Endothelial cell (in vitro differentiated cells): ENCODE measurements at regions not wholly inside any gene's neighbourhood (a gene's known extent, or its start where the extent isn't known, plus 50 kb on each side); places are given as distances from the start of the nearest gene placed in this dataset.

Experiments
- DNase-seq: peaks from one replicate; pipeline ENCODE4 v3.0.0; 2021; ENCODE audit warnings: low spot score
- H3K27ac Mint-ChIP-seq: one replicate; pipeline ENCODE4 v1.8.0; 2021; ENCODE audit warnings: mixed read lengths, inconsistent platforms; ENCODE audit not compliant: unreplicated experiment
- H3K27me3 Mint-ChIP-seq: one replicate; pipeline ENCODE4 v1.8.0; 2021; ENCODE audit warnings: mild to moderate bottlenecking, moderate library complexity, mixed read lengths, inconsistent platforms; ENCODE audit not compliant: unreplicated experiment
- H3K36me3 Mint-ChIP-seq: one replicate; pipeline ENCODE4 v1.8.0; 2021; ENCODE audit warnings: mild to moderate bottlenecking, low read depth, mixed read lengths, inconsistent platforms; ENCODE audit not compliant: unreplicated experiment
- H3K4me1 Mint-ChIP-seq: one replicate; pipeline ENCODE4 v1.8.0; 2021; ENCODE audit warnings: mild to moderate bottlenecking, mixed read lengths, inconsistent platforms; ENCODE audit not compliant: unreplicated experiment
- H3K4me3 Mint-ChIP-seq: one replicate; pipeline ENCODE4 v1.8.0; 2021; ENCODE audit warnings: mild to moderate bottlenecking, mixed read lengths, inconsistent platforms; ENCODE audit not compliant: unreplicated experiment
- H3K9me3 Mint-ChIP-seq: one replicate; pipeline ENCODE4 v1.8.0; 2021; ENCODE audit warnings: mixed read lengths, inconsistent platforms; ENCODE audit not compliant: unreplicated experiment
- CTCF ChIP-seq: fragments of 200-600 bp; sonication (generic); IDR thresholded peaks from one replicate; pipeline ENCODE4 v1.5.0; 2021; ENCODE audit warnings: antibody characterized with exemption; ENCODE audit not compliant: unreplicated experiment

DNA sequence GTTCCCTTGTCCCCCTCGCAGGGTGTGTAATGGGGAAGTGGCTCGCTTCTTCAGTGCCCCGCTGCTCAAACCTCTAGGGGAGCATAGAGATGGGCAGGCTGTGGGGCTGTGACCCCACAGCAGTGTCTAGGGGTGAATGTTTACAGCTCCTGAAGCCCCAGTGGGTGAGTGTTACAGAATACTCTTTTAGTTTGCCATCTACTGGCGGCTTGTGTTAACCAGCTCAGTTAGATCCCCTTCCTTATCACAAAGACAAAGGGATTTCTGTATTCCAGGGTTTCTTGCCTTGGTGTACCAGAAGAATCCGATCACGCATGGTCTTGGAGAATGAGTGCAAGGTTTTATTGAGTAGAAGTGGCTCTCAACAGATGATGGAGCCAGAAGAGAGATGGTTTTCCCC, 108.1 kb upstream of the IQCM start:
- no peaks in the 10 kb centered on the region for H3K27me3 Mint-ChIP-seq
- no peaks in the 10 kb centered on the region for H3K9me3 Mint-ChIP-seq
- TF ChIP-seq CTCF = no peak
- no peak overlapping the region for H3K27ac Mint-ChIP-seq
- no peaks in the 10 kb centered on the region for H3K36me3 Mint-ChIP-seq
- H3K4me3 Mint-ChIP-seq = no peak overlapping the region
- DNase-seq = no peak
- H3K4me1 Mint-ChIP-seq = no peaks in the 10 kb centered on the region

DNA sequence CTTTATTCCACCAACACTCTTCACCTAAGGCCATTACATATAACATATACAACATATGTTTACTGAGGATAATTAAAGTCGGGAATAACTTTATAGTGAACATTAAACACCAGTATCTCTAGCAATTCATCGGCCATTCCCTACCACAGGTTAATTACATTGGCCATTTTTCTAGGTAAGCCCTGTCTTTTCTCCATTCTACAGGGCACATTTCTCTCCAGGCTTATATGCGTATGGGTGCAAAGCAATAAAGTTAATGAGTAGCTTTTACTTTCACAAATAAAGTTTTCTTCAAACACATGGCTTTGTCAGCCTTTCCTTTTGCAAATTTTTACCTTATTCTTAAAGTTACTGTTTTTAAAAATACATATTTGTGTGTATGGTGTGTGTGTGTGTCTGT, 111.9 kb upstream of the IQCM start:
- DNase-seq = no peak

DNA sequence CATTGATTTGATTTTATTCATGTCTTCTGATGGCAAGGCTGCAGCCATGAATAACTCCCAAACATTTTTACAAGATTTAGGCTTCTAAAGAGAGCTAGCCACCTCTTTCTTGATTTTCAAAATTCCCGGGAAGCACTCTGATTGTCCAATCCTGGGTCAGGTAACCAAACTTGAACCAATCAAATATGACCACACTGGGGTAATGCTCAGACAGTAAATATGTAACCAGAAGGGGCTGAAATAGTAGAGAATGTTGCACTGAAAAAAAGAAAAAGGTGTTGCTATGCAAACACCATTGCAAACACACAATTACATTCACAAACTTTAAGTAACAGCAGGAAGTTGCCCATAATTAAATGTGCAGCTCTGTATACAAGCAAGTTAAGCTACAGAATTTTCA, 112.9 kb upstream of the IQCM start:
- Mint-ChIP-seq H3K4me1 (no peaks in the 10 kb centered on the region), H3K9me3 (no peaks in the 10 kb centered on the region)
- no peak for TF ChIP-seq CTCF

More for the DNA sequence above, 111.9 kb upstream of the IQCM start:
- H3K27me3 Mint-ChIP-seq = no peaks in the 10 kb centered on the region
- H3K4me3 Mint-ChIP-seq = no peak overlapping the region
- no peak overlapping the region for H3K27ac Mint-ChIP-seq
- no peaks in the 10 kb centered on the region for H3K36me3 Mint-ChIP-seq
- no peak for TF ChIP-seq CTCF
- H3K4me1 Mint-ChIP-seq = no peaks in the 10 kb centered on the region
- no peaks in the 10 kb centered on the region for H3K9me3 Mint-ChIP-seq

GRCh38 chr4:149931431-149931830, 115.8 kb upstream of the IQCM start:
- Mint-ChIP-seq H3K4me1 (no peaks in the 10 kb centered on the region), H3K36me3 (no peaks in the 10 kb centered on the region), H3K27me3 (no peaks in the 10 kb centered on the region), H3K27ac (no peak overlapping the region), H3K9me3 (no peaks in the 10 kb centered on the region), H3K4me3 (no peak overlapping the region)
- TF ChIP-seq CTCF = no peak
- no peak for DNase-seq

More for the DNA sequence above, 112.9 kb upstream of the IQCM start:
- Mint-ChIP-seq H3K27ac (no peak overlapping the region), H3K27me3 (no peaks in the 10 kb centered on the region), H3K36me3 (no peaks in the 10 kb centered on the region), H3K4me3 (no peak overlapping the region)
- no peak for DNase-seq

GRCh38 chr4:149932188-149932587, 116.5 kb upstream of the IQCM start:
- no peak overlapping the region for H3K4me3 Mint-ChIP-seq
- no peaks in the 10 kb centered on the region for H3K4me1 Mint-ChIP-seq
- no peaks in the 10 kb centered on the region for H3K36me3 Mint-ChIP-seq
- H3K9me3 Mint-ChIP-seq = no peaks in the 10 kb centered on the region
- no peak for DNase-seq
- no peaks in the 10 kb centered on the region for H3K27me3 Mint-ChIP-seq
- TF ChIP-seq CTCF = no peak
- no peak overlapping the region for H3K27ac Mint-ChIP-seq
